ENCODE measurements at regions not wholly inside any gene's neighbourhood (a gene's known extent, or its start where the extent isn't known, plus 50 kb on each side); places are given as distances from the start of the nearest gene placed in this dataset.

GRCh38 chr10:44194435-44194834, 190.5 kb downstream of the CXCL12 start:
- Histone ChIP-seq H3K4me1 (ENCODE audit: low read length) (peaks cover 9% of the 10 kb centered on the region), H3K4me2 (ENCODE audit: low read length) (no peak overlapping the region), H3K4me3 (ENCODE audit: low read length) (no peak overlapping the region), H4K20me1 (ENCODE audit: insufficient read depth, low read length) (no peaks in the 10 kb centered on the region), H3K27ac (ENCODE audit: low read length) (no peak overlapping the region), H3K27me3 (ENCODE audit: low read depth, low read length) (no peaks in the 10 kb centered on the region), H3K79me2 (ENCODE audit: low read length) (no peaks in the 10 kb centered on the region), H2AFZ (ENCODE audit: low read depth, low read length) (no peak overlapping the region), H3K9me3 (ENCODE audit: insufficient read depth, low read length) (no peaks in the 10 kb centered on the region), H3K36me3 (replicated peaks; ENCODE audit: low read depth, low read length) (no peaks in the 10 kb centered on the region), H3K9ac (ENCODE audit: low read length) (no peak overlapping the region)
- no peak for TF ChIP-seq EZH2phosphoT487 (IDR thresholded peaks at IDR 0.05; ENCODE audit: low read depth)
- TF ChIP-seq, protein P1, sequence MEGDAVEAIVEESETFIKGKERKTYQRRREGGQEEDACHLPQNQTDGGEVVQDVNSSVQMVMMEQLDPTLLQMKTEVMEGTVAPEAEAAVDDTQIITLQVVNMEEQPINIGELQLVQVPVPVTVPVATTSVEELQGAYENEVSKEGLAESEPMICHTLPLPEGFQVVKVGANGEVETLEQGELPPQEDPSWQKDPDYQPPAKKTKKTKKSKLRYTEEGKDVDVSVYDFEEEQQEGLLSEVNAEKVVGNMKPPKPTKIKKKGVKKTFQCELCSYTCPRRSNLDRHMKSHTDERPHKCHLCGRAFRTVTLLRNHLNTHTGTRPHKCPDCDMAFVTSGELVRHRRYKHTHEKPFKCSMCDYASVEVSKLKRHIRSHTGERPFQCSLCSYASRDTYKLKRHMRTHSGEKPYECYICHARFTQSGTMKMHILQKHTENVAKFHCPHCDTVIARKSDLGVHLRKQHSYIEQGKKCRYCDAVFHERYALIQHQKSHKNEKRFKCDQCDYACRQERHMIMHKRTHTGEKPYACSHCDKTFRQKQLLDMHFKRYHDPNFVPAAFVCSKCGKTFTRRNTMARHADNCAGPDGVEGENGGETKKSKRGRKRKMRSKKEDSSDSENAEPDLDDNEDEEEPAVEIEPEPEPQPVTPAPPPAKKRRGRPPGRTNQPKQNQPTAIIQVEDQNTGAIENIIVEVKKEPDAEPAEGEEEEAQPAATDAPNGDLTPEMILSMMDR (IDR thresholded peaks at IDR 0.05; ENCODE audit: low read depth, low read length), result no peak

GRCh38 chr10:44193567-44194220, 191.2 kb downstream of the CXCL12 start:
- Histone ChIP-seq H2AFZ (ENCODE audit: low read depth, low read length) (no peak overlapping the region), H3K79me2 (ENCODE audit: low read length) (no peaks in the 10 kb centered on the region), H3K4me1 (ENCODE audit: low read length) (peaks cover 9% of the 10 kb centered on the region), H3K27me3 (ENCODE audit: low read depth, low read length) (no peaks in the 10 kb centered on the region), H4K20me1 (ENCODE audit: insufficient read depth, low read length) (no peaks in the 10 kb centered on the region), H3K4me3 (ENCODE audit: low read length) (no peak overlapping the region), H3K27ac (ENCODE audit: low read length) (no peak overlapping the region), H3K9ac (ENCODE audit: low read length) (no peak overlapping the region), H3K4me2 (ENCODE audit: low read length) (no peak overlapping the region), H3K9me3 (ENCODE audit: insufficient read depth, low read length) (no peaks in the 10 kb centered on the region), H3K36me3 (replicated peaks; ENCODE audit: low read depth, low read length) (no peaks in the 10 kb centered on the region)
- TF ChIP-seq EZH2phosphoT487 (IDR thresholded peaks at IDR 0.05; ENCODE audit: low read depth), result no peak
- TF ChIP-seq, protein P1 (IDR thresholded peaks at IDR 0.05; ENCODE audit: low read depth, low read length), result no peak

DNA sequence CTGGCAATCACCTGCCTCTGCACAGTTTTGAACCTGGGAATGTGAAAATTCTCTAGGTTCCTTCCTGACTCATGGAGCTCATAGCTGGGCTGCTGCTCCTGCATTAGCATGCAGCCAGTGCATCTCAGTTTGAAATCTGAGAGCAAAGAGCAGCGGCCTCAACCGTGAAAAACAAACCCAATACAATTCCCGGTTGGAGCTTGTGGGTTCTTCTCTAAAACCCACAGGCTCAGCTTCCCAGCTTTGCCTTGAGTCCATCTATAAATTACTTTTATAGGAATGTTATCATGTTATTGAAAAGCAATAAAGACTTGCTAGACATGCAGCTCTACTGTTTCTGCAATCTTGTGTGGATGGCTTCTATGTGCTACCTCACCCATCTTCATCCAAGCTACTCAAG, 191.7 kb downstream of the CXCL12 start:
- no peak overlapping the region for H3K27ac ChIP-seq (ENCODE audit: low read length)
- H3K9ac ChIP-seq (ENCODE audit: low read length), result no peak overlapping the region
- no peaks in the 10 kb centered on the region for H3K9me3 ChIP-seq (ENCODE audit: insufficient read depth, low read length)
- H2AFZ ChIP-seq (ENCODE audit: low read depth, low read length), result no peak overlapping the region
- H3K4me3 ChIP-seq (ENCODE audit: low read length), result no peak overlapping the region
- H3K36me3 ChIP-seq (replicated peaks; ENCODE audit: low read depth, low read length), result no peaks in the 10 kb centered on the region
- TF ChIP-seq EZH2phosphoT487 (IDR thresholded peaks at IDR 0.05; ENCODE audit: low read depth), result no peak
- no peaks in the 10 kb centered on the region for H3K27me3 ChIP-seq (ENCODE audit: low read depth, low read length)
- no peaks in the 10 kb centered on the region for H4K20me1 ChIP-seq (ENCODE audit: insufficient read depth, low read length)
- peaks cover 9% of the 10 kb centered on the region for H3K4me1 ChIP-seq (ENCODE audit: low read length)
- H3K4me2 ChIP-seq (ENCODE audit: low read length), result no peak overlapping the region
- H3K79me2 ChIP-seq (ENCODE audit: low read length), result no peaks in the 10 kb centered on the region

- Histone ChIP-seq H3K4me2 (ENCODE audit: low read length) (no peak overlapping the region), H2AFZ (ENCODE audit: low read depth, low read length) (no peak overlapping the region), H4K20me1 (ENCODE audit: insufficient read depth, low read length) (no peaks in the 10 kb centered on the region), H3K27ac (ENCODE audit: low read length) (no peak overlapping the region), H3K4me1 (ENCODE audit: low read length) (peaks cover 9% of the 10 kb centered on the region), H3K9ac (ENCODE audit: low read length) (no peak overlapping the region), H3K9me3 (ENCODE audit: insufficient read depth, low read length) (no peaks in the 10 kb centered on the region), H3K79me2 (ENCODE audit: low read length) (no peaks in the 10 kb centered on the region), H3K4me3 (ENCODE audit: low read length) (no peak overlapping the region), H3K27me3 (ENCODE audit: low read depth, low read length) (no peaks in the 10 kb centered on the region), H3K36me3 (replicated peaks; ENCODE audit: low read depth, low read length) (no peaks in the 10 kb centered on the region)
- no peak for TF ChIP-seq EZH2phosphoT487 (IDR thresholded peaks at IDR 0.05; ENCODE audit: low read depth)
- TF ChIP-seq, protein P1 (IDR thresholded peaks at IDR 0.05; ENCODE audit: low read depth, low read length), result no peak
Measured at GRCh38 chr10:44192435-44192834, 192.5 kb downstream of the CXCL12 start.
